Renal cortical epithelial cell (primary cell): ENCODE measurements at regions not wholly inside any gene's neighbourhood (a gene's known extent, or its start where the extent isn't known, plus 50 kb on each side); places are given as distances from the start of the nearest gene placed in this dataset.

ENCODE experiments used
- DNase-seq: peaks from one replicate; pipeline ENCODE4 v3.0.0-alpha.2; 2011; ENCODE audit warnings: low read depth

DNA sequence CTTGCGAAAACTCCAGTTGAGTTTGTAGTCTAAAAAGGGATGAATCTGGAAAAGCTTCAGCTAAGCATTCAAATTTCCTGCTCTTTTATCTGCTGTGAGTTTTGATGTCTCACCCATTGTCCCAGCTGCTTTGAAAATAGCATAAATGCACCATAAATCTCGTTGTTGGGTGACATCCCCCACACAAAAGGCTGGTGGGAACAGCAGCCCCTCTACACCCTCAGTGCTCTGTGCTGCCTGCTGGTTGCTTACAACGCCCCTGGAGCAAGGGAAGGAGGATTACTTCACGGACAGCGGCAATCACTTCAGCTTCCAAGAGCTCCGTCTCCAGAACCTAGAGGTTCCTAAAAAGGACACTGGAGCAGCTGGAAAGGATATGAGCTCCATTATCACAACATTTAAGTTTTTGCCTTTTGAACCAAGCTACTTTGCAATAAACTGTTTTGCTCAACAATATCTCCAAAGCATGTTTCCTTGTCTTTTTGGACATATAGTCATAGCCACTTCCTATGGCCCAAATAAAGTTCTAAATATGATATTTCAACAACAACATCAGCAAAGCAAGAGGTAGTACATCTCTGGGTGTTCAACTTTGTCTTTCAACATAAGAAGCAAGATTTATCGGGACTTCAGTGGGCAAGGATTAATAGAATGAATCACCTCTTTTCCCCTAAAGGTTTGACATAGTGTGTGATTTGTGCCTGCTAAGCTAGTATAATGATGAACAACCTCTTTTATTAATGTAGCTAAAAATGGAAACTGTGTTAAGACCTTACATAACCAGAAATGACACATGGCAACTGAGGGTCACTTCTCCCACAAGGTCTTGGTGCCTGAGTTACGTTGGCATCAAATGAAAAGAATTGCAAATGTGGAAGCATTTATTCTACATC, 413.5 kb downstream of the TXNL1 start:
- no peak for DNase-seq

DNA sequence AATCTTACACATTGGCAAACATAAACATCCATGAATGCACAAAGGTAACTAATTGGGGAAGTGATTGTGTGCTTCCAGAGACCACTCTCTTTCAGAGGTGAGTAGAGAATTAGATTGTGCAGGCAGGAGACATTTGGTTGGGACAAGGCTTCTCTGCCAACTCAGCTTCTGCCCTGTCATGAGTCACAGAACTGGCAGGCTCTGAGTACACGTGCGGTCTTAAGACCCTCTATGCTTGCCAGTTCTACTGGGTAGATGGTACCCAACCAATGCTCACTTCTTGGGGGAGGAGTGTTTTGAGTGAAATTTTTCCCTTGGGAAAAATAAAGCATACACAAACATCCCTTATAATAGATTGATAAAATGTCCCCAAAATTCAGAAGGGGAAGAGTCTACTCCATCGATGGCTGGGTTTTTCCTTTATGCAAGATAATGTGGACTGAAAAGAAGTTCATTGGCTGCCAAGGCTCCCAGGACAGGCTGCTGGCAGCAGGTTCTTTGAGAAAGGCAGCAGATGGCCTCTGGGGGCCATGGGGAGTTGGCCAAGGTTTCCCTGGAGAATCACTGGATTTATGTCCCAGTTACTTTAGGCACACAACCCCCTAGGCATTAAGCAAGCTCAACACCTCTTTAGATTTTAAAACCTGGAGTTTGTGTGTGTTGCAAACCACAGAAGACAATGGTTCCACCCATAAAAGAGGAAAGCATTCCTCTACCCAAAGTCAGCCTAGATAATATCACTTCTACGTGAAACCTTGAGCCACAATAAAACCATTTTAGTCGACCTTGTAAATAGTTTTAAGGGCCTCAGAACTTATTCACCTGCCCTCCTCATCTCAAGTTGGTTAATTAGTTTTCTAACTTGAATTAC, 417.0 kb downstream of the TXNL1 start:
- no peak for DNase-seq

DNA sequence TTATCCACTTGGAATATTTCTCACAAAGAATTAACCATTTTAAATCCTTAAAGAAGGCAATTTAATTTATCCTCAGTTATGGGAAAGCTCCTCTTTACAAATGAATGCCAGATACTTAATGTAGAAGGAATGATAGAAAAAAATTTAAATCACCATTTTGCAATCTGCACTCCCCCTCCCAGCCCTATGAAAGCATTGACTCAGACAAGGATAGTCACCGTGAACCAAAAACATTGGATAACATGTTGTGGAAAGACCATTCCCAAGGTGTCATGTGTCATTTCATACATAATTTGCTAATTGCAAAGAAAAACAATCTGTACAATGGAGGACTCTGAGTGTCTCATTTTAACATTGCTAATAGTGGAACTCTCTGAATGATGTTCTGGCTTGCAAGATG, 421.0 kb downstream of the TXNL1 start:
- DNase-seq = no peak

GRCh38 chr18:56214706-56215105, 423.7 kb downstream of the TXNL1 start:
- no peak for DNase-seq

GRCh38 chr18:56210520-56210919, 427.9 kb downstream of the TXNL1 start:
- no peak for DNase-seq

DNA sequence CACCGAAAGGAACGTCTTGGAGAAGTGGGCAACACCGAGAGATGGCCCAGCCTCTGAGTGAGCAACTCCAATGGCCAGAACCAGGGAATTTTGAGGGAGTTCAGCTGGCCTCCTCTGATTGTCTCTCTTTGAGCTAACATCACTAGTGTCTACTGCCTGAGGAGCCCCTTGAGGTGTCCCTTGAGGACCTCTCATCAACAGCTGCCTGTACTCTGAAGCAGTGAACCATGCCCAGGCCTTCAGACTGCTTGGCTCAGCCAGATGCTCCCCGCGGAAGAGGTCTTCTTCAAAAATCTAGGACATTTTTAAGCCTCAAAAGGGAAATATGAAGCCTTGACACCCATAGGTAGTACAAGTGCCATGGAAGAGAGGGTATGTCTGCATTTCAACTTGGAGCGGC, 430.4 kb downstream of the TXNL1 start:
- DNase-seq = no peak

GRCh38 chr18:56204052-56204451, 434.3 kb downstream of the TXNL1 start:
- no peak for DNase-seq

DNA sequence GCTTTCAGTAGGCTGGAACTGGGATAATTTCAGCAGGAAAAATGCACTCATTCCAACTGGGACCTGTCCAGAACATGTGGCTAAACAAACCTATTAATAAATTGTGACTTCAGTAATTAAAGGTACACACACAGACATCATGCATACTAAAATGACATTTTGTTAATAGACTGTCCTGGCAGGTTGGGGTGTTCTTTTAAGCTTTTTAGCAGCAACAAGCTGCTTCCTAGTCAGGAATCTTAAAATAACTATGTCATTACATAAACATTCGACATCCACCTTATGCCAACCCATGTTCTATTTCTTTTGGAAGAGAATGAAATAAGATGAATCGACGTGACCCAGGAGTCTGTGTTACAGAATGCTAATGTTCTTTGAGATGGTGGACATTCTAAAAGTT, 435.7 kb downstream of the TXNL1 start:
- no peak for DNase-seq

GRCh38 chr18:56200381-56200911, 437.9 kb downstream of the TXNL1 start:
- peak; percentile 9 for DNase-seq

DNA sequence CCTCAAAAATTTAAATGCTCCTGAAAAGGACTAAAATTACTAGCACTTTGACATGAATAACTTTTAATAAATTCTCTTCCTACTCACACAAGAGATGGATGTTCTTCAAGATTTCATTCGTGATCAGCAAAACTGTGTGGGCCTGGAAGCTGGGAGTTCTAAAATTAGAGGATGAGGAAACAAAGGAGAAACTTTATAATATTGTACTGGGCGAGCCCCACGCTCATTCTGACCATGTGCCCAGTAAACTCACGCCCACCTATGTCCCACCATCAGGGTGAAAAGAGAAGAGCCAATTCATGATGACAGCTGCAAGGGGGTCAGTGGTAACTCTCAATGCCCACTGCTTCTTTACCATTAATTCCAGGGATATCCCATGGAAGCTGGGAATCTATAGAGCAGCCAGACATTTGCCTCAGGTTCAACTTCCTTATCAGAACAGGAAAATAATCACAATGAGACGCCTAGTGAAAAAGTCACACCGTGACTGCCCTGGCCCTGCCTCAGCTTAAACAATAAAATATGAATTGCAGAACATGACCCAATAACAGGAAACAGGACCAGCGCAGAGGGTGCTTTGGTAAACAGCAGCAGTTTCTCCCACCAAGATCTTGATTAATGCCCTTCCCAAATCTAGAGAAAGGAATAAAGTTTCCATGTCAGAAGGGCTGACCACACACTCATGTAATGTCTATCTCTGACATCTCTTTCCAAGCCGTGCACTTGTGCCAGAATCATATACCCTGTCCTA, 438.6 kb downstream of the TXNL1 start:
- DNase-seq = no peak

DNA sequence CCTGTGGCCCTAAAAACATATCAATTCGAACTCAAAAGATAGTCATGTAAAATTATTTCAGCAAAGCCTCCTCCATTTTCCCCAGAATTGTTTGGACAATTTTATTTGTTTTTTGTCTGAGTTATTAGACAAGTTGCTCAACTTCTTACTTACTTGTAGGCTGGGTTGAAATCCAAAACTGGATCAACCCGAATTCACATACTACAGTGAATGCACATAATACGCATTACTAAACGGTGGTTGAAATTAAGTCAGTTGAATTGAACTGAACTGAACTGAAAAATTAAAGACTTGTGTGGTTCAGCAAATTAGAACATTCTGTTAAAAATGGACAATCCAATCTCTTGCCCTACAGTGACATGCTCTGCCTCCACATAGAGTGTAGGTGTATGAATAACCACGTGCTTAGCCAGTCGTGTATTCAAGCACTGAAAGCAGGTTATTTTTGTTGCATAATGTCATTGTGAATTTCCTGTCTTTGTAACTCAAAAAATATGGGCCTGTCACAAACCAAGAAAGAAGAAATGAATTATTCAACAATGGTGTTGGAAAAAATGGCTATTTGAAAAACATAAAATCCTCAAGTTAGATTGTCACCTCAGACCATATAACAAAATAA, 441.0 kb downstream of the TXNL1 start:
- DNase-seq = no peak

DNA sequence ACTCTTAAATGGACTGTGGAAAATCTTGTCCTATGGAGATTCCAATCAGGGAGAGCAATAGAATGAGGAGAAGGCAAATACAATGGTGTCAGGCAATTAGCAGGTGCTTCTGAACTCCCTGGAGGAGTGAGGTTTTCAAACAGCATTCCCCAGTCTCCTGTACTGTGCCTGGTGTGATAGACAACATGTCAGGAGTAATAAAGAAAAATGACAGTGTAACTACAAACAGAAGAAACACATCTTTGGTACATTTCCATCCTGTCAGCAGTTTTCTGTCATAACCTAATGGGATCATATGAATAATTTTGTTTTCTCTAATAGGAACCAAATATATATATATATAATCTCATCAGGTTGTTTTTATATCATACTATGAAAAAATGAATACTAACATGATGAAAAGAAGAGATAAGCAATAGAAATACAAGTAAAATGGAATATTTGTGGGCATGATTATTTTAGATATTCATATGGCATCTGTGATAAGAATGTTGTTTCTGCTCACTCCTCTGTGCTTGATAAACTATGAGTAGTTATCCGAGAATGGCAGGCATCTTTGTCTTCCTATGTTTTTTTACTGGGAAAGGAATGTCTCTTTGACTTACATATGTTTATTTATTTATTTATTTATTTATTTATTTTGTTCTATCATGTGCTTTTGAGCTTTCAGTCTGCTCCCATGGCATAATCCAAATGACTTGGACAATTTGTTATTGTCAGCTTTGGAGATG, 441.7 kb downstream of the TXNL1 start:
- no peak for DNase-seq

DNA sequence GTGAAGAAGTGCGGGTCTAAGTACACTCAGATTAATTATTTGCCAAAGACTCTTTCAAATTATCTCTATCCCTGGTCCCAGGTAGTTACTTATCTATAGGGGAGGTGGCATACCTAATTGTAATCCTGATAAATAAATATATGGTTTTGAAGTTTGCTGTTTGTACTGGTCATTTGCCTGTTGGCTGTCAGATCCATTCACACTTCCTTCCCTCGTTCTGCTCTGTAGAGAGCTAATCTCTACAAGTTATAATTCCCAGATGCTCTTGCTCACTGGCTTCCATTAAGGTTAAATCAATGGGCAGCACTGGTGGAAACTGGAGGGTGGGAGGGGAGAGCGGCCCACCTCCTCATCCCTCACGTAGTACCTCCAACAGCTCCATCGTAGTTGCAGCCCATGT, 447.1 kb downstream of the TXNL1 start:
- no peak for DNase-seq

DNA sequence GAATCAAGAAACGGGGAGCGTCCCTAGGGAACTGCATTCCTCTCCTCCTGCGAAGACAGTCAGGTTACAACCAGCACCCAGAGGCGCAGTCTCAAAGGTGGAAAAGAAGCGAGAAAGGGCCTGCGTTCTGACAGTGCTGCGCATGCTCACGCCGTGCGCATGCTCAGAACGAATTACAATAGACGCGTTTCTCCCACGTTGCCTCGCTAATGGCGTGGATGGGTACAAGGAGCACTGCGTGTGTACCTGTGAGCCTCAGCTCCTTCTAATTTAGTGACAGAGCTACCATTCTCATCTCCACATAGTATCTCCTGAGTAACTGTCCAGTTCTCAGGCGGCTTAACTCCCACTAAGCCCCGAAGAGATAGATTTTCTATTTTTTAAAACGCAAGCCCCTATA, 448.8 kb downstream of the TXNL1 start:
- DNase-seq = no peak

GRCh38 chr18:56188529-56189275, 449.7 kb downstream of the TXNL1 start:
- no peak for DNase-seq

- no peak for DNase-seq
These were observed 452.1 kb downstream of the TXNL1 start for GRCh38 chr18:56186319-56186718.

GRCh38 chr18:56185126-56185525, 453.3 kb downstream of the TXNL1 start:
- no peak for DNase-seq

DNA sequence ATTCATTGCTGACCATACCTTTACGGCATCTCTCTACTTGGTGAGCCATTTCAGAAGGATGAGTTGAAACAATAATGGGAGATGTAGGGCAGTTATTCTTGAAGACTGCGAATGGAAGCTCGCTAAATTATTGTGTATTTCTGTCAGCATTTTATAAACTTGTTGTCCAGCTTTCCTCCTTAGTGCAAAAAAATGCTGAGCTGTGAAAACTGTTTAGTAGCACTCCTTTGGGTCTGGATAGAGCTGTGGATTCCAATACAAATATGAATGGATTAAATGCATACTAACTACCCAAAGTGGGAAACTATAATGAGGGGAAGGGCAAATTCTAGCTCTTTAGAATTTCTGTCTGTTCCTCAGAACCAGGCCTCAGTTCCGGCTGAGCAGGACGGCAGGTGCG, 461.6 kb downstream of the TXNL1 start:
- DNase-seq = no peak

DNA sequence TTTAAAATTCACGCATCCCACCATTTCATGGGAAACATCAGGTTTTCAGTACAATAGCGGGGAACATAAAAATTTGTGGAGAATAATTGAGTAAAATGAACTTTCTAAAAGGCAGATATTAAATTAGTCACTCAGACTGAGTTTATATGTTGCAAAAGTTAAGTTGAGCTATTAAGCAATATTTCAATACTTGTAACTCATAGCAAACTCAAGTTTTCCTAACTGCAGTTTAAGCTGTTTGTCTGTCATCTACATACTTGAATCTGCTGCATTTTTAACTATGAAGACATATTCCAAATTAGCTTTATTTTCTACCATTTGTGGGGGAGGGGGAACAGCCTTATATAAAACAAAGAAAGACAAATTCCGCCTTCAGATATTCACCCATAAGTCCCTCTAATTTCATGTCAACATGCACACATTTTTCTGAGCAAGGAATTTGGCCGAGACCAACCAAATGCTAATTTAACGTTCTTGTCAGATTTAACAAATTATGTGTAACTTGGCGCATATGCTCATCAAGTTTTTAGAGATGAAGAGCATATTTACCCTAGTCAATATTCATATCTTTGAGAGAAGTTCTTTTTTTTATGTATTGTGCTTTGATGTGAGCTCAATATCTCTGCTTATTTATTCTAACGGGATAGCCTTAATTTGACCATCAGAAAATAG, 462.9 kb downstream of the TXNL1 start:
- no peak for DNase-seq
